Breast epithelium (tissue), 3 donors: ENCODE measurements at regions not wholly inside any gene's neighbourhood (a gene's known extent, or its start where the extent isn't known, plus 50 kb on each side); places are given as distances from the start of the nearest gene placed in this dataset.

Source experiments
- CTCF ChIP-seq, 3 donors: fragments of 450-650 bp; IDR thresholded peaks; one replicate each; pipeline ENCODE4 v1.5.1; 2016 to 2017; ENCODE audit warnings: antibody characterized with exemption in 3 of 3, mild to moderate bottlenecking in 3 of 3, moderate library complexity in 3 of 3
- POLR2A ChIP-seq: fragments of 450-650 bp; IDR thresholded peaks from one replicate; pipeline ENCODE4 v1.6.1; 2016; ENCODE audit warnings: antibody characterized with exemption, mild to moderate bottlenecking, moderate library complexity
- POLR2AphosphoS5 ChIP-seq, 3 donors: sonication (generic); formaldehyde crosslinking; IDR thresholded peaks; one replicate each; pipeline ENCODE4 v1.6.1; 2017; ENCODE audit warnings: antibody characterized with exemption in 3 of 3

DNA sequence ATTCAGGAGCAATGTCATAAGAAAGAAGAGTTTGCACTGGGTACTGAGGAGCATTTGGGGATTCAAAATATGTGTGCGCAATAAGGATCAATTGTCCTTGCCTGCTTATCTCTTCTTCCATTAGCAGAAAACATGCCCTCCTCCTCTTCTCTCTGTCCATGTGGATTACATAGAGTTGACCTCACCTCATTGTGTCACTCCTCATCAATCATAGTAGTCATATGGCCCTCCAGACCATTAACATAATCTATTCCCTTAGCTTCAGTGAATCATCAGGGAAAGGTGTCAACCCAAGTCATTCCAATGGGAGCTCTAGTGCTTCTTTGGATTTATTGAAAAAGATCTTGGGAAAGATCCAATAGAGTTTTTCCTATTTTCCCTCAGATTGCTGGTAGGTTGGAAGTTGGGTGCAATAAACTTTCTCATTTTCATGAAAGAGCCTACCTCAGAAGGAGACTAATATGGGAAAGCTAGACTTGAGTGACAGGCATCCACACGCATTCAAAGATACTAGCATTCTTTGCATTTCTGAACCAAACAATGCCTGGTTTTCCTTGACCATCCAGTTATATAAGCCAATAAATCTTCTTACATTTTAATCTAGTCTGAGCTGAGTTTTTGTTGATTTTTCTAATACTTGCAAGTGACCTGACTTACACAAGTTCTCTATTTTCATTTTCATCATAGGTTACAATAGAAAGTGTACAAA is 71.5 kb upstream of the FAM13C start:
- TF ChIP-seq CTCF (IDR thresholded peaks at IDR 0.05): no peak
- no peak for TF ChIP-seq POLR2AphosphoS5 (IDR thresholded peaks at IDR 0.05)
- no peak for TF ChIP-seq POLR2A
